Fibroblast of lung (primary cell): ENCODE measurements at regions not wholly inside any gene's neighbourhood (a gene's known extent, or its start where the extent isn't known, plus 50 kb on each side); places are given as distances from the start of the nearest gene placed in this dataset.
"Not testable (repeated sequence)": the region's sequence is repeated elsewhere in the genome, so short reads cannot be mapped to it uniquely, and the experiment has no call there.

ENCODE experiments used
- DNase-seq, 2 donors: peaks; one replicate each; pipeline versions ENCODE4 v3.0.0 to v3.0.0-alpha.2; 2010; ENCODE audit warnings: low read depth in 2 of 2
- H2AFZ ChIP-seq: 2 replicates; pipeline ENCODE4 v1.5.1; 2012; ENCODE audit warnings: low read length, control low read depth, inconsistent platforms
- H3K27ac ChIP-seq: 2 replicates; pipeline ENCODE4 v1.5.1; 2011; ENCODE audit warnings: low read length, control low read depth; ENCODE audit not compliant: insufficient read depth
- H3K27me3 ChIP-seq: 2 replicates; pipeline ENCODE4 v1.5.1; 2011; ENCODE audit warnings: mild to moderate bottlenecking, low read length; ENCODE audit not compliant: control insufficient read depth, insufficient read depth
- H3K36me3 ChIP-seq: 2 replicates; pipeline ENCODE4 v1.5.1; 2011; ENCODE audit warnings: low read length; ENCODE audit not compliant: control insufficient read depth, insufficient read depth
- H3K4me1 ChIP-seq: 2 replicates; pipeline ENCODE4 v1.5.1; 2011; ENCODE audit warnings: low read length; ENCODE audit not compliant: control insufficient read depth, insufficient read depth; ENCODE audit errors: extremely low read depth
- H3K4me2 ChIP-seq: 2 replicates; pipeline ENCODE4 v1.5.1; 2011; ENCODE audit warnings: low read length, control low read depth; ENCODE audit not compliant: insufficient read depth; ENCODE audit errors: extremely low read depth
- H3K4me3 ChIP-seq, 4 experiments: fragments of 200-600 bp in 1 of 4; sonication (generic) in 1 of 4; replicated peaks in 1 of 4; 2 replicates each; pipeline ENCODE4 v1.5.1; 2011 to 2016; ENCODE audit warnings: low read length in 4 of 4, low read depth in 3 of 4, mild to moderate bottlenecking in 3 of 4, control low read depth in 2 of 4, inconsistent platforms in 1 of 4, mixed read lengths in 1 of 4; ENCODE audit not compliant: insufficient read depth in 1 of 4; ENCODE audit errors: control extremely low read depth in 1 of 4
- H3K79me2 ChIP-seq: 2 replicates; pipeline ENCODE4 v1.5.1; 2012; ENCODE audit warnings: mild to moderate bottlenecking, low read length, inconsistent platforms; ENCODE audit not compliant: control insufficient read depth, insufficient read depth
- H3K9ac ChIP-seq: 2 replicates; pipeline ENCODE4 v1.5.1; 2011; ENCODE audit warnings: mild to moderate bottlenecking, low read length, control low read depth; ENCODE audit not compliant: insufficient read depth
- H3K9me3 ChIP-seq: 2 replicates; pipeline ENCODE4 v1.5.1; 2012; ENCODE audit warnings: low read depth, low read length; ENCODE audit not compliant: control insufficient read depth, insufficient read depth
- H4K20me1 ChIP-seq: 2 replicates; pipeline ENCODE4 v1.5.1; 2011; ENCODE audit warnings: low read length; ENCODE audit not compliant: control insufficient read depth, insufficient read depth; ENCODE audit errors: extremely low read depth
- CTCF ChIP-seq, 2 donors: IDR thresholded peaks in 1 of 2; conservative IDR thresholded peaks in 1 of 2; 1 replicate in 1 of 2; 2 replicates in 1 of 2; pipeline ENCODE4 v1.5.1; 2011 to 2012; ENCODE audit warnings: low read length in 2 of 2, control low read depth in 1 of 2, inconsistent platforms in 1 of 2, low read depth in 1 of 2, mild to moderate bottlenecking in 1 of 2
- EZH2 ChIP-seq: IDR thresholded peaks from 2 replicates; pipeline ENCODE4 v1.5.1; 2012; ENCODE audit warnings: low read length, control low read depth, mild to moderate bottlenecking; ENCODE audit errors: missing control alignments

- H3K4me1 ChIP-seq: peaks cover 2% of the 10 kb centered on the region
- no peak for DNase-seq
- no peaks in the 10 kb centered on the region for H3K9me3 ChIP-seq
- H3K4me3 ChIP-seq: no peak overlapping the region
- H3K4me2 ChIP-seq: no peak overlapping the region
- H3K27me3 ChIP-seq: no peaks in the 10 kb centered on the region
- no peak overlapping the region for H3K9ac ChIP-seq
- no peaks in the 10 kb centered on the region for H3K79me2 ChIP-seq
- H4K20me1 ChIP-seq: no peaks in the 10 kb centered on the region
- H3K36me3 ChIP-seq: no peaks in the 10 kb centered on the region
- no peak overlapping the region for H2AFZ ChIP-seq
- TF ChIP-seq CTCF (conservative IDR thresholded peaks at IDR 0.05 in 1 of 2, IDR thresholded peaks at IDR 0.05 in 1 of 2; ENCODE audit: low read depth in 1 of 2, low read length in 2 of 2): no peak
- TF ChIP-seq EZH2: no peak
- no peak overlapping the region for H3K27ac ChIP-seq
These were observed 213.5 kb downstream of the RAB11FIP4 start for GRCh38 chr17:31604936-31605335.

- not testable (repeated sequence) for H3K36me3 ChIP-seq, H3K4me3 ChIP-seq, H3K79me2 ChIP-seq, H3K4me2 ChIP-seq, H4K20me1 ChIP-seq, H3K27me3 ChIP-seq, H3K9ac ChIP-seq, H3K9me3 ChIP-seq, H2AFZ ChIP-seq, H3K27ac ChIP-seq
- peaks cover 22% of the 10 kb centered on the region for H3K4me1 ChIP-seq
- peak in 1 of 2 donors; percentile 39 for DNase-seq
These were observed 208.7 kb downstream of the RAB11FIP4 start for GRCh38 chr17:31600144-31600543.

- no peaks in the 10 kb centered on the region for H3K27me3 ChIP-seq
- H3K4me1 ChIP-seq: peaks cover 31% of the 10 kb centered on the region
- peak in 1 of 2 donors; percentile 33 for DNase-seq
- no peaks in the 10 kb centered on the region for H3K9me3 ChIP-seq
- H3K36me3 ChIP-seq: peaks cover 3% of the 10 kb centered on the region
- no peak overlapping the region for H2AFZ ChIP-seq
- H3K27ac ChIP-seq: no peak overlapping the region
- H3K4me3 ChIP-seq: no peak overlapping the region
- TF ChIP-seq EZH2: no peak
- no peak for TF ChIP-seq CTCF (conservative IDR thresholded peaks at IDR 0.05 in 1 of 2, IDR thresholded peaks at IDR 0.05 in 1 of 2; ENCODE audit: low read depth in 1 of 2, low read length in 2 of 2)
- no peak overlapping the region for H3K9ac ChIP-seq
- H3K79me2 ChIP-seq: no peaks in the 10 kb centered on the region
- no peaks in the 10 kb centered on the region for H4K20me1 ChIP-seq
- H3K4me2 ChIP-seq: no peak overlapping the region
These were observed 207.6 kb downstream of the RAB11FIP4 start for GRCh38 chr17:31598921-31599571.
